ENCODE measurements at regions not wholly inside any gene's neighbourhood (a gene's known extent, or its start where the extent isn't known, plus 50 kb on each side); places are given as distances from the start of the nearest gene placed in this dataset.

GRCh38 chrX:114178126-114178525 is 405.8 kb upstream of the HTR2C start:
- H3K23me2 ChIP-seq (ENCODE audit: low read depth, low read length): no peaks in the 10 kb centered on the region
- no peak overlapping the region for H2BK120ac ChIP-seq (replicated peaks; ENCODE audit: low read depth, low read length)
- H3K27ac ChIP-seq (ENCODE audit: low read depth, low read length): peak overlapping the region; percentile 52; the same call in 1 of the 2 replicates
- ChIA-PET POLR2A (ENCODE audit: partially characterized antibody) (no interaction called here), CTCF (ENCODE audit: partially characterized antibody) (no interaction called here)
- no peak overlapping the region for H3K9ac ChIP-seq (replicated peaks in 1 of 4; ENCODE audit: extremely low read depth in 1 of 4, low read depth in 3 of 4, low read length in 3 of 4)
- no peaks in the 10 kb centered on the region for H3K9me3 ChIP-seq (ENCODE audit: insufficient read depth in 2 of 2, low read depth in 1 of 2, low read length in 1 of 2)
- no peaks in the 10 kb centered on the region for H4K20me1 ChIP-seq (replicated peaks in 1 of 2; ENCODE audit: control insufficient read depth in 1 of 2, insufficient read depth in 2 of 2, low read length in 2 of 2)
- H4K5ac ChIP-seq (ENCODE audit: insufficient read length, low read depth, low read length): no peak overlapping the region
- H3K4me1 ChIP-seq (replicated peaks in 1 of 4; ENCODE audit: control insufficient read depth in 3 of 4, insufficient read depth in 4 of 4, low read length in 3 of 4): peaks cover 0 to 8% (median 0%) of the 10 kb centered on the region in 4 experiments; a peak in 2 of 7 replicates
- H3K23ac ChIP-seq (ENCODE audit: insufficient read length): no peak overlapping the region
- H3K79me2 ChIP-seq (ENCODE audit: control insufficient read depth in 1 of 2, insufficient read depth in 2 of 2, low read length in 2 of 2): no peaks in the 10 kb centered on the region
- no peak overlapping the region for H3K56ac ChIP-seq (replicated peaks; ENCODE audit: insufficient read length, low read depth, low read length)
- no peak for TF ChIP-seq KDM4A (IDR thresholded peaks at IDR 0.05; ENCODE audit: low read depth, low read length, severe bottlenecking)
- TF ChIP-seq JUN (IDR thresholded peaks at IDR 0.05; ENCODE audit: low read depth, low read length): no peak
- TF ChIP-seq YY1 (IDR thresholded peaks at IDR 0.05; ENCODE audit: low read depth, low read length): 0 out of 2 replicates have a peak, but pooled peaks have one; percentile 53
- peak overlapping the region; percentile 13 to 17; a peak in 1 of 4 replicates for H3K4me2 ChIP-seq (ENCODE audit: insufficient read depth in 1 of 2, low read depth in 2 of 2, low read length in 2 of 2)
- H3K4me3 ChIP-seq (ENCODE audit: extremely low read depth in 1 of 4, insufficient read depth in 2 of 4, low read depth in 3 of 4, low read length in 4 of 4): no peak overlapping the region
- peak overlapping the region; percentile 90 for H2AFZ ChIP-seq (ENCODE audit: low read length)
- no peaks in the 10 kb centered on the region for H3K79me1 ChIP-seq (ENCODE audit: low read depth, low read length)
- H2BK5ac ChIP-seq (ENCODE audit: low read depth, low read length): no peak overlapping the region; the same call in 1 of the 2 replicates
- H4K8ac ChIP-seq (ENCODE audit: extremely low read depth, insufficient read depth, low read length): no peak overlapping the region
- 54% methylated on average over 2 of the region's 2 CpGs; no CpG with 5 or more reads in 1 of the 2 experiments for WGBS, 2 experiments (ENCODE audit: extremely low coverage in 1 of 2, insufficient coverage in 1 of 2, insufficient read length in 1 of 2, insufficient replicate concordance in 2 of 2, low coverage in 1 of 2, low lambda C conversion rate in 2 of 2, missing lambda C conversion rate in 1 of 2)
- H3K18ac ChIP-seq (ENCODE audit: extremely low read depth, low read length): no peak overlapping the region
- H3K36me3 ChIP-seq (ENCODE audit: control insufficient read depth in 2 of 4, insufficient read depth in 4 of 4, low read length in 3 of 4): no peaks in the 10 kb centered on the region
- no peak overlapping the region for H2AK5ac ChIP-seq (ENCODE audit: low read depth, low read length)
- no peaks in the 10 kb centered on the region for H3K27me3 ChIP-seq (replicated peaks in 1 of 4; ENCODE audit: control insufficient read depth in 3 of 4, extremely low read depth in 1 of 4, insufficient read depth in 3 of 4, low read length in 3 of 4)
- H3K14ac ChIP-seq (ENCODE audit: insufficient read length): no peak overlapping the region
- no peak for FAIRE-seq
- no peak overlapping the region for H3K4ac ChIP-seq (replicated peaks; ENCODE audit: insufficient read length, low read depth, low read length)
- H2BK20ac ChIP-seq (ENCODE audit: low read length): no peak overlapping the region
- DNase-seq (ENCODE audit: low read depth in 1 of 2, low spot score in 2 of 2): no peak
- no peak overlapping the region for H4K91ac ChIP-seq (replicated peaks; ENCODE audit: insufficient read length, low read length)
- no peak overlapping the region for H2BK12ac ChIP-seq (ENCODE audit: low read depth, low read length)
- no peak overlapping the region for H2BK15ac ChIP-seq (ENCODE audit: low read length)
